ENCODE measurements at regions not wholly inside any gene's neighbourhood (a gene's known extent, or its start where the extent isn't known, plus 50 kb on each side); places are given as distances from the start of the nearest gene placed in this dataset.

GRCh38 chr4:23392860-23393458 lies 496.9 kb downstream of the PPARGC1A start:
- H3K27me3 ChIP-seq (ENCODE audit: control insufficient read depth in 5 of 5, insufficient read depth in 4 of 5, low read length in 5 of 5): no peaks in the 10 kb centered on the region
- no peak overlapping the region for H3K9ac ChIP-seq (ENCODE audit: low read length in 5 of 5)
- H3K9me3 ChIP-seq (ENCODE audit: control insufficient read depth in 5 of 5, low read length in 5 of 5): peaks cover 0 to 5% (median 0%) of the 10 kb centered on the region in 5 donors
- H3K4me3 ChIP-seq (ENCODE audit: low read depth in 1 of 5, low read length in 5 of 5): no peak overlapping the region
- H3K4me1 ChIP-seq (ENCODE audit: control insufficient read depth in 5 of 5, insufficient read depth in 5 of 5, low read length in 5 of 5): peaks cover 0 to 18% (median 2%) of the 10 kb centered on the region in 5 donors
- H3K27ac ChIP-seq (ENCODE audit: low read depth, low read length): no peak overlapping the region
- no peaks in the 10 kb centered on the region for H3K36me3 ChIP-seq (ENCODE audit: control insufficient read depth in 5 of 5, insufficient read depth in 5 of 5, low read length in 5 of 5)

GRCh38 chr4:23390246-23390645 lies 499.6 kb downstream of the PPARGC1A start:
- Histone ChIP-seq H3K36me3 (ENCODE audit: control insufficient read depth in 5 of 5, insufficient read depth in 5 of 5, low read length in 5 of 5) (no peaks in the 10 kb centered on the region), H3K9me3 (ENCODE audit: control insufficient read depth in 5 of 5, low read length in 5 of 5) (peaks cover 0 to 5% (median 0%) of the 10 kb centered on the region in 5 donors), H3K27ac (ENCODE audit: low read depth, low read length) (no peak overlapping the region), H3K9ac (ENCODE audit: low read length in 5 of 5) (no peak overlapping the region), H3K4me3 (ENCODE audit: low read depth in 1 of 5, low read length in 5 of 5) (no peak overlapping the region), H3K4me1 (ENCODE audit: control insufficient read depth in 5 of 5, insufficient read depth in 5 of 5, low read length in 5 of 5) (peaks cover 0 to 18% (median 2%) of the 10 kb centered on the region in 5 donors), H3K27me3 (ENCODE audit: control insufficient read depth in 5 of 5, insufficient read depth in 4 of 5, low read length in 5 of 5) (no peaks in the 10 kb centered on the region)

- no peaks in the 10 kb centered on the region for H3K27me3 ChIP-seq (ENCODE audit: control insufficient read depth in 5 of 5, insufficient read depth in 4 of 5, low read length in 5 of 5)
- H3K9me3 ChIP-seq (ENCODE audit: control insufficient read depth in 5 of 5, low read length in 5 of 5): peaks cover 0 to 4% (median 0%) of the 10 kb centered on the region in 5 donors
- no peaks in the 10 kb centered on the region for H3K36me3 ChIP-seq (ENCODE audit: control insufficient read depth in 5 of 5, insufficient read depth in 5 of 5, low read length in 5 of 5)
- no peak overlapping the region for H3K27ac ChIP-seq (ENCODE audit: low read depth, low read length)
- peaks cover 0 to 18% (median 2%) of the 10 kb centered on the region in 5 donors for H3K4me1 ChIP-seq (ENCODE audit: control insufficient read depth in 5 of 5, insufficient read depth in 5 of 5, low read length in 5 of 5)
- H3K4me3 ChIP-seq (ENCODE audit: low read depth in 1 of 5, low read length in 5 of 5): no peak overlapping the region
- no peak overlapping the region for H3K9ac ChIP-seq (ENCODE audit: low read length in 5 of 5)
These were observed 501.0 kb downstream of the PPARGC1A start for GRCh38 chr4:23388699-23389395.

- H3K36me3 ChIP-seq (ENCODE audit: control insufficient read depth in 5 of 5, insufficient read depth in 5 of 5, low read length in 5 of 5): no peaks in the 10 kb centered on the region
- H3K27me3 ChIP-seq (ENCODE audit: control insufficient read depth in 5 of 5, insufficient read depth in 4 of 5, low read length in 5 of 5): no peaks in the 10 kb centered on the region
- H3K4me3 ChIP-seq (ENCODE audit: low read depth in 1 of 5, low read length in 5 of 5): no peak overlapping the region
- no peak overlapping the region for H3K9ac ChIP-seq (ENCODE audit: low read length in 5 of 5)
- H3K4me1 ChIP-seq (ENCODE audit: control insufficient read depth in 5 of 5, insufficient read depth in 5 of 5, low read length in 5 of 5): peaks cover 0 to 13% (median 2%) of the 10 kb centered on the region in 5 donors
- H3K9me3 ChIP-seq (ENCODE audit: control insufficient read depth in 5 of 5, low read length in 5 of 5): no peaks in the 10 kb centered on the region
- no peak overlapping the region for H3K27ac ChIP-seq (ENCODE audit: low read depth, low read length)
These were observed 501.6 kb downstream of the PPARGC1A start for GRCh38 chr4:23388255-23388654.

GRCh38 chr4:23384741-23385140 lies 505.1 kb downstream of the PPARGC1A start:
- Histone ChIP-seq H3K4me1 (ENCODE audit: control insufficient read depth in 5 of 5, insufficient read depth in 5 of 5, low read length in 5 of 5) (no peaks in the 10 kb centered on the region), H3K4me3 (ENCODE audit: low read depth in 1 of 5, low read length in 5 of 5) (no peak overlapping the region), H3K36me3 (ENCODE audit: control insufficient read depth in 5 of 5, insufficient read depth in 5 of 5, low read length in 5 of 5) (no peaks in the 10 kb centered on the region), H3K9me3 (ENCODE audit: control insufficient read depth in 5 of 5, low read length in 5 of 5) (no peaks in the 10 kb centered on the region), H3K27me3 (ENCODE audit: control insufficient read depth in 5 of 5, insufficient read depth in 4 of 5, low read length in 5 of 5) (no peaks in the 10 kb centered on the region), H3K9ac (ENCODE audit: low read length in 5 of 5) (no peak overlapping the region), H3K27ac (ENCODE audit: low read depth, low read length) (no peak overlapping the region)

GRCh38 chr4:23382879-23383278 lies 507.0 kb downstream of the PPARGC1A start:
- Histone ChIP-seq H3K27ac (ENCODE audit: low read depth, low read length) (no peak overlapping the region), H3K36me3 (ENCODE audit: control insufficient read depth in 5 of 5, insufficient read depth in 5 of 5, low read length in 5 of 5) (no peaks in the 10 kb centered on the region)

GRCh38 chr4:23374259-23374658 lies 515.6 kb downstream of the PPARGC1A start:
- H3K4me1 ChIP-seq (ENCODE audit: control insufficient read depth in 5 of 5, insufficient read depth in 5 of 5, low read length in 5 of 5): peaks cover 0 to 14% (median 0%) of the 10 kb centered on the region in 5 donors
- peaks cover 0 to 1% (median 0%) of the 10 kb centered on the region in 5 donors for H3K9me3 ChIP-seq (ENCODE audit: control insufficient read depth in 5 of 5, low read length in 5 of 5)
- no peaks in the 10 kb centered on the region for H3K27me3 ChIP-seq (ENCODE audit: control insufficient read depth in 5 of 5, insufficient read depth in 4 of 5, low read length in 5 of 5)
- H3K27ac ChIP-seq (ENCODE audit: low read depth, low read length): no peak overlapping the region
- no peak overlapping the region for H3K9ac ChIP-seq (ENCODE audit: low read length in 5 of 5)
- no peaks in the 10 kb centered on the region for H3K36me3 ChIP-seq (ENCODE audit: control insufficient read depth in 5 of 5, insufficient read depth in 5 of 5, low read length in 5 of 5)
- H3K4me3 ChIP-seq (ENCODE audit: low read depth in 1 of 5, low read length in 5 of 5): no peak overlapping the region

More at GRCh38 chr4:23382879-23383278, 507.0 kb downstream of the PPARGC1A start:
- no peaks in the 10 kb centered on the region for H3K27me3 ChIP-seq (ENCODE audit: control insufficient read depth in 5 of 5, insufficient read depth in 4 of 5, low read length in 5 of 5)
- H3K4me3 ChIP-seq (ENCODE audit: low read depth in 1 of 5, low read length in 5 of 5): no peak overlapping the region
- no peak overlapping the region for H3K9ac ChIP-seq (ENCODE audit: low read length in 5 of 5)
- no peaks in the 10 kb centered on the region for H3K4me1 ChIP-seq (ENCODE audit: control insufficient read depth in 5 of 5, insufficient read depth in 5 of 5, low read length in 5 of 5)
- H3K9me3 ChIP-seq (ENCODE audit: control insufficient read depth in 5 of 5, low read length in 5 of 5): peaks cover 0 to 3% (median 0%) of the 10 kb centered on the region in 5 donors

- no peak overlapping the region for H3K9ac ChIP-seq (ENCODE audit: low read length in 5 of 5)
- H3K36me3 ChIP-seq (ENCODE audit: control insufficient read depth in 5 of 5, insufficient read depth in 5 of 5, low read length in 5 of 5): no peaks in the 10 kb centered on the region
- H3K4me3 ChIP-seq (ENCODE audit: low read depth in 1 of 5, low read length in 5 of 5): no peak overlapping the region
- no peaks in the 10 kb centered on the region for H3K9me3 ChIP-seq (ENCODE audit: control insufficient read depth in 5 of 5, low read length in 5 of 5)
- H3K27ac ChIP-seq (ENCODE audit: low read depth, low read length): no peak overlapping the region
- peaks cover 0 to 14% (median 0%) of the 10 kb centered on the region in 5 donors for H3K4me1 ChIP-seq (ENCODE audit: control insufficient read depth in 5 of 5, insufficient read depth in 5 of 5, low read length in 5 of 5)
- no peaks in the 10 kb centered on the region for H3K27me3 ChIP-seq (ENCODE audit: control insufficient read depth in 5 of 5, insufficient read depth in 4 of 5, low read length in 5 of 5)
These were observed 516.6 kb downstream of the PPARGC1A start for GRCh38 chr4:23373261-23373660.

GRCh38 chr4:23371533-23371932 lies 518.3 kb downstream of the PPARGC1A start:
- Histone ChIP-seq H3K9me3 (ENCODE audit: control insufficient read depth in 5 of 5, low read length in 5 of 5) (no peaks in the 10 kb centered on the region), H3K9ac (ENCODE audit: low read length in 5 of 5) (no peak overlapping the region), H3K36me3 (ENCODE audit: control insufficient read depth in 5 of 5, insufficient read depth in 5 of 5, low read length in 5 of 5) (no peaks in the 10 kb centered on the region), H3K4me1 (ENCODE audit: control insufficient read depth in 5 of 5, insufficient read depth in 5 of 5, low read length in 5 of 5) (peaks cover 0 to 14% (median 0%) of the 10 kb centered on the region in 5 donors), H3K27me3 (ENCODE audit: control insufficient read depth in 5 of 5, insufficient read depth in 4 of 5, low read length in 5 of 5) (no peaks in the 10 kb centered on the region), H3K27ac (ENCODE audit: low read depth, low read length) (no peak overlapping the region), H3K4me3 (ENCODE audit: low read depth in 1 of 5, low read length in 5 of 5) (no peak overlapping the region)

- Histone ChIP-seq H3K36me3 (ENCODE audit: control insufficient read depth in 5 of 5, insufficient read depth in 5 of 5, low read length in 5 of 5) (no peaks in the 10 kb centered on the region), H3K27me3 (ENCODE audit: control insufficient read depth in 5 of 5, insufficient read depth in 4 of 5, low read length in 5 of 5) (no peaks in the 10 kb centered on the region), H3K9me3 (ENCODE audit: control insufficient read depth in 5 of 5, low read length in 5 of 5) (no peaks in the 10 kb centered on the region), H3K9ac (ENCODE audit: low read length in 5 of 5) (no peak overlapping the region), H3K4me3 (ENCODE audit: low read depth in 1 of 5, low read length in 5 of 5) (no peak overlapping the region), H3K4me1 (ENCODE audit: control insufficient read depth in 5 of 5, insufficient read depth in 5 of 5, low read length in 5 of 5) (peaks cover 0 to 18% (median 0%) of the 10 kb centered on the region in 5 donors), H3K27ac (ENCODE audit: low read depth, low read length) (no peak overlapping the region)
These were observed 520.5 kb downstream of the PPARGC1A start for GRCh38 chr4:23369331-23369730.
